ENCODE measurements at regions not wholly inside any gene's neighbourhood (a gene's known extent, or its start where the extent isn't known, plus 50 kb on each side); places are given as distances from the start of the nearest gene placed in this dataset.
"Not testable (repeated sequence)": the region's sequence is repeated elsewhere in the genome, so short reads cannot be mapped to it uniquely, and the experiment has no call there.

DNA sequence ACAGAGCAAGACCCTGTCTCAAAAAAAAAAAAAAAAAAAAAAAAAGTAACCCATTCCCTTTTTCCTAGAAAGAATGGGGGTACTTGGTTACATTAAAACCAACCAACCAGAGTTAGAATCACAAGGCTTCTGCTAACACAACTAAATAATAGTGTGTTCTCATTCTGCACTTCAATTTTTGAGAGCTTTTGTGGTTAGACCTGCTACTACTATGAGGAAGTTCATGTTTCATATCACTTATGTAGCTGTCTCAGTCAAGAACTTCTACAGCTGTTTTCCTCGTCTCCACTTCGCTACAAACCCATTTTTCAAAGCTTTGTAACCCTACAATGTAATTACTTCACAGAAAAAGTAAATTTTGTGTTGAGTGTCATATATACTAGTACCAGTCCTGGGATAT, 58.3 kb downstream of the PDHA2 start:
- no peak for FAIRE-seq
- DNase-seq (ENCODE audit: insufficient read length) = no peak
- TF ChIP-seq TAF1 (IDR thresholded peaks at IDR 0.05; ENCODE audit: borderline replicate concordance, low read depth, low read length) (no peak), POLR2A (IDR thresholded peaks at IDR 0.05; ENCODE audit: low read depth, low read length) (no peak), POLR2AphosphoS5 (IDR thresholded peaks at IDR 0.05; ENCODE audit: low read depth, low read length) (no peak)

DNA sequence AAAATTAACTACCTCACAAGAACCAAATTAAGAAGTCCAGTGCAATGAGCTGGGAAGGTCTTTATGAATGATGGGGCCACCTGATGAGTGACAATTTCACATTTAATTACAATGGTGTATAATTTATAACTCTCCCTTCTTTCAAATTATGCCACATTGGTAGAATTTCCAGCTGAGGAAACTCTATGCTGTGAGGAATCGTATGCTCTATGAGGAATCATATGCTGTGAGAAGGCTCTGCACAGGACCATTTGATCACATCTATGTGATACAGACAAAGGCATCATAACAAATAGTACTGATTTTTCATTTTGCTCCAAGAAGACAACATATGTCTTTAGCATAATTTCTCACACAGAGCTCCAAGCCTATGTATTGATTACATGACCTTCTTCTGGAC, 69.3 kb downstream of the PDHA2 start:
- FAIRE-seq (no peak), DNase-seq (ENCODE audit: insufficient read length) (no peak)
- TF ChIP-seq TAF1 (IDR thresholded peaks at IDR 0.05; ENCODE audit: borderline replicate concordance, low read depth, low read length) (no peak), POLR2A (IDR thresholded peaks at IDR 0.05; ENCODE audit: low read depth, low read length) (no peak), POLR2AphosphoS5 (IDR thresholded peaks at IDR 0.05; ENCODE audit: low read depth, low read length) (no peak)

DNA sequence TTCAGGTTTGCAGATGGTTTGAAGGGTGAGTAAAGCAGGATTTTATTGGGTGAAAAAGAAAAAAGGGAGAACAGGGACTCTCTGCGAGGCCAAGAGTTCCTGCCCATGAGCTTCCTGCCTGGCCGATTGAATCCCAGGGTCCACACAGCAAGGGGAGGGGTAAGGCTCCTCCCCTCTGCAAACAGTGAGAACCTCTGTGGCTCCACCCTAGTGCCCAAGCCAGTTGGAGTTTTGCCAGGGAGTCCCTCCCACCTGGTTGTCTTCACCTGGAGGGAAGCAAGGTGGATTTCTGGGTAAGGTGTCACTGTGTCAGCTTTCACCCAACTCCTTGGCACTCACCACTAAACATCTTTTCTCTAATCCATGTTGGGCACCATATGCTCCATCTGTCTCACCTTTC, 70.9 kb downstream of the PDHA2 start:
- no peak for DNase-seq (ENCODE audit: insufficient read length)
- TF ChIP-seq POLR2A (IDR thresholded peaks at IDR 0.05; ENCODE audit: low read depth, low read length) = no peak
- no peak for TF ChIP-seq TAF1 (IDR thresholded peaks at IDR 0.05; ENCODE audit: borderline replicate concordance, low read depth, low read length)
- no peak for TF ChIP-seq POLR2AphosphoS5 (IDR thresholded peaks at IDR 0.05; ENCODE audit: low read depth, low read length)
- no peak for FAIRE-seq

DNA sequence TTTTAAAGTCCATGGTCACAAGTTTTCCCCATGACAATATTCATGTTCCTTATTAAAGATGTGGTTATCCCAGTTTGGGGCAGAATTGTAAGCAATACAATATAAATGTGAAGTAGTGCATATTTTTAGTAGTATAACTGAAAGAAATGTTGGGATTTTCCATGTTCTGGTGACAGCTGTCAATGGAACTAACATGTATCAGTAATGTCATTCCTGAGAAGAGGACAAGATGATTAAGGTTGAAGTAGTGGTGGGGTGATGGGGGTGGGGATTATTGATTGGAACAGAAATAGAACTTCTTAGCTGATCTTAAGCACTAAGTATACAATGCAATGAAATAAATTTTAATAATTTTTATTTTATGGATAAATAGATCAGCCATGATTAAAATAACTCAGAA, 81.6 kb downstream of the PDHA2 start:
- FAIRE-seq (no peak), DNase-seq (ENCODE audit: insufficient read length) (no peak)
- TF ChIP-seq POLR2A (IDR thresholded peaks at IDR 0.05; ENCODE audit: low read depth, low read length) (no peak), POLR2AphosphoS5 (IDR thresholded peaks at IDR 0.05; ENCODE audit: low read depth, low read length) (no peak), TAF1 (IDR thresholded peaks at IDR 0.05; ENCODE audit: borderline replicate concordance, low read depth, low read length) (no peak)

DNA sequence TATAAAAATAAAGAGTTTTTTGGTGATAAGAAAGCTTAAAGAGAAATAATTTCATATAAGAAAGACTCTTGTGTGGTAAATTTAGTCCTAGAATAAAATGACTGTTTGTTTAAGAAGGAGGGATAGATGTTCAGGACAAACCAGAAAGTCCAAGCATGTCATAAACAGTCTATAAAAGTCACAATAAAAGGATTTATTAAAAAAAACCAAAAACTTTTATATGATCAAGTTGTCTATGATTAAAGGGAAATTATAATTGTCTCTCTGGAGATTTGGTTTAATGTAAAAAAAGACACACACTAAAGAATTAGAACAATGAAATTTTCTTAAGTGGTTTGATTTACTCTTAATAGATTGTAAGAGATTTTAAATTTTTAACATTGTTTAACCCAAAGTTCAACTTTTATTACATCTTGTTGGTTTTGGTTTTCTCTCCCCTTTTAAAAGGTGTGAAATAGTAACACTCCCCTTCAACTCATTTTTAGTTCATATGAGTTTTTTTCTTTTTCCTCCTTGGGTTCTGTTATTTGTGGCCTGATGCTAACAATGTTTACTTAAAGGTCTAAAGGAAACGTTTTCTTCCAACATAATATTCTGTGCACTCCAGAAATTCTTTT, 89.7 kb downstream of the PDHA2 start:
- no peak for TF ChIP-seq POLR2A (IDR thresholded peaks at IDR 0.05; ENCODE audit: low read depth, low read length)
- no peak for TF ChIP-seq POLR2AphosphoS5 (IDR thresholded peaks at IDR 0.05; ENCODE audit: low read depth, low read length)
- no peak for TF ChIP-seq TAF1 (IDR thresholded peaks at IDR 0.05; ENCODE audit: borderline replicate concordance, low read depth, low read length)
- DNase-seq (ENCODE audit: insufficient read length) = no peak
- no peak for FAIRE-seq

DNA sequence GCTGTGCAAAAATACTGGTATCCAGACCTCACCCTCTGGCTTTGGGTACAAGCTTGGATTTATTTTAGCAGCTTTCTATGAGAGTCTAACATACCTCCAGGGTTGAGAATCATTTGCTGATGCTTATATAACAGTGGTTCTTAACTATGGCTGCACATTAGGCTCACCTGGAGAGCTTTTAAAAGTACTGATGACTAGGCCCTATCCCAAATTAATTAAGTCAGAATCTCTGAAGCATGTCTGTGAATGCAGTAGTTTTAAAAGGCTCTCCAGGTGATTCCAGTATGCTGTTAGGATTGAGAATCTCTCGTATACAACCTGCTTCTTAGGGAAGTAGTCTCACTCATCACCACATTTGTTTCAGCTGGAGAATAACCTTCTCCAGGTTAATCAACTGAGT, 99.2 kb downstream of the PDHA2 start:
- TF ChIP-seq POLR2AphosphoS5 (IDR thresholded peaks at IDR 0.05; ENCODE audit: low read depth, low read length) (no peak), POLR2A (IDR thresholded peaks at IDR 0.05; ENCODE audit: low read depth, low read length) (no peak)
- no peak for FAIRE-seq
- DNase-seq (ENCODE audit: insufficient read length) = no peak

DNA sequence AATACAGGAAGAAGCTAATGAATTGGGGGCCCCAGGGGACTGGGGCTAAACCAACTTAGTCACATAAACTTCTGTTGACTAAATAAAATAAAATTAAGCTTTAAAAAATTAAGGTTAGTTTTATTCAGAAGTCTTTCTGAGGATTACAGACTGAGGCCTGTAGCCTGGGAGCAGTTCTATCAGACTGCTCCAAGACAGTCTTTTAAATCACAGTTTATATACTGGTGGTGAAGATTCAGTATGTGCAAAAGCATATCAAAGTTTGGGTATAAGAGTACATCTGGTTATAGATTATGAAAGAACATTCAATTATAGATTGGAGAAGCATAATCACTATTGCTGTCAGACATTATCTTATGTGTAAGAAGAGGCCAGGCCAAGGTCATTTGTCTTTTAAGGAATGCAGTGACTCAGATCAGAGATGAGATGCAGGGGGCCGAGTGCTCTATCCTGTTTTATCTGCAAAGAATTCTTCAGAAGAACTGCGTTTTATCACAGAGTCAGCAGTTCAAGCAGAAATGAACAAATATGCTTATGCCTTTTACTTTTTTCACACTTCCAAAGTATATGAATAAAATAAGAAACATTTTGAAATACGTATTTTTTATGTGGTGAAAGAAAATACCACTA, 109.4 kb downstream of the PDHA2 start:
- TF ChIP-seq POLR2AphosphoS5 (IDR thresholded peaks at IDR 0.05; ENCODE audit: low read depth, low read length) = no peak
- no peak for TF ChIP-seq TAF1 (IDR thresholded peaks at IDR 0.05; ENCODE audit: borderline replicate concordance, low read depth, low read length)
- no peak for TF ChIP-seq POLR2A (IDR thresholded peaks at IDR 0.05; ENCODE audit: low read depth, low read length)
- no peak for FAIRE-seq
- no peak for DNase-seq (ENCODE audit: insufficient read length)

DNA sequence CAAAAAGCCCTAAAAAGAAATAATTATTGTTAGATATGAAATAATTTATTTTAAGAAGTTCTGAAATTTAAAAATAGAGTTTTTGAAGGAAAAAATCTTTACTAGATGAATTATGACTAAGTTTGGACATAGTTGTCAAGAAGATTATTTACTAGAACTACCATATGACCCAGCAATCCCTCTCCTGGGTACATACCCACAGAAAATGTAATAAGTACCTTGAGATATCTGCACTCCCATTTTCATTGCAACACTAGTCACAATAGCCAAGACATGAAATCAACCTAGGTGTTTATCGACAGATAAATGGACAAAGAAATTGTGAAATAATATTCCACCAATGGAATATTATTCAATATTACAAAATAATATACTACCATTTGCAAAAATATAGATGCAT, 109.9 kb downstream of the PDHA2 start:
- TF ChIP-seq POLR2AphosphoS5 (IDR thresholded peaks at IDR 0.05; ENCODE audit: low read depth, low read length) (no peak), TAF1 (IDR thresholded peaks at IDR 0.05; ENCODE audit: borderline replicate concordance, low read depth, low read length) (no peak), POLR2A (IDR thresholded peaks at IDR 0.05; ENCODE audit: low read depth, low read length) (no peak)
- DNase-seq (ENCODE audit: insufficient read length) = no peak
- no peak for FAIRE-seq

DNA sequence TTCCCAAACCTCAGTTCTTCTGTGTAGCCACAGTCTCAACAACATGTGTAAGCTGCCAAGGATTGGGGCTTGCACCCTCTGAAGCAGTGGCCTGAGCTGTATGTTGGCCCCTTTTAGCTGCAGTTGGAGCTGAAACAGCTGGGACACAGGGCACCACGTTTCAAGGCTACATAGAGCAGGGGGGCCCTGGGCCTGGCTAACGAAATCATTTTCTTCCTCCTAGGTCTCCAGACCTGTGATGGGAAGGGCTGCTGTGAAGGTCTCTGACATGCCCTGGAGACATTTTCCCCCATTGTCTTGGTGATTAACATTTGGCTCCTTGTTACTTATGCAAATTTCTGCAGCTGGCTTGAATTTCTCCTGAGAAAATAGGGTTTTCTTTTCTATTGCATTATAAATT, 112.6 kb downstream of the PDHA2 start:
- not testable (repeated sequence) for DNase-seq (ENCODE audit: insufficient read length); FAIRE-seq

DNA sequence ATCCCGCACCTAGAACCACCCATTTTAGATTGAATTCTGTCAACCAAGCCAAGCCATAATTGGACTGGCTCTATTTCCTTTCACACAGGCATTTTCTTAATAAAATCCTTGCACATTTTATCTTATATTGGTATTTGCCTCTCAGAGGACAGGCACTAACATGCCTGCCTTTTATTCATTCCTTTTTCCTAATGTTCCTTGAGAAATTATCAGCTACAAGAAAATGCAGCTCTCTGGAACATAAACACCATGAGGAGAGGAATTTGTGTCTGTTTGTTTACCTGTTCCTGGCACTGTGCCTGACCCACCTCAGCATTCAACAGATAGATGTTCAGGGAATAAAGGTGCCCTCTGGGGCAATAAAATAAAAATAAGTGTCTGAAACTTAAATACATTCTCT, 116.2 kb downstream of the PDHA2 start:
- TF ChIP-seq TAF1 (IDR thresholded peaks at IDR 0.05; ENCODE audit: borderline replicate concordance, low read depth, low read length) = no peak
- TF ChIP-seq POLR2AphosphoS5 (IDR thresholded peaks at IDR 0.05; ENCODE audit: low read depth, low read length) = no peak
- no peak for TF ChIP-seq POLR2A (IDR thresholded peaks at IDR 0.05; ENCODE audit: low read depth, low read length)
- DNase-seq (ENCODE audit: insufficient read length) (no peak), FAIRE-seq (no peak)

DNA sequence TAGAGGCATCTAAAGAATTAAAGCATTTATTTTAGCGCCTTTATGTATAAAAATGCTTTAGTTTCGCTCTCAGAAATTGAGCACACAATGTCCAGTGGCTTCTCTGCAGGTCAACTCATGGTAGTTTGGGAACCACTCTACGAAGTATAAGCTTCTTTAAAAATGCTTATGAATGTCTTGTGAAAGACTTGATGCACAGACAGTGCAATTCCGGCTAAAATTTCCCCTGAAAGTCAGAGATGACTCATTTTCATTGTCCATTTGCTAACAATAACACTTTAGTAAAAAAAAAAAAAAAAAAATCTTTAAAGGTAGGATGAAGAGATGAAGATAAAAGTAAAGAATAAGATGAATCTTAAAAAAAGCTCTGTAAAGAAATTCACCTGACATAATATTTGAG, 117.2 kb downstream of the PDHA2 start:
- FAIRE-seq = no peak
- DNase-seq (ENCODE audit: insufficient read length) = no peak
- TF ChIP-seq POLR2A (IDR thresholded peaks at IDR 0.05; ENCODE audit: low read depth, low read length) (no peak), TAF1 (IDR thresholded peaks at IDR 0.05; ENCODE audit: borderline replicate concordance, low read depth, low read length) (no peak), POLR2AphosphoS5 (IDR thresholded peaks at IDR 0.05; ENCODE audit: low read depth, low read length) (no peak)

DNA sequence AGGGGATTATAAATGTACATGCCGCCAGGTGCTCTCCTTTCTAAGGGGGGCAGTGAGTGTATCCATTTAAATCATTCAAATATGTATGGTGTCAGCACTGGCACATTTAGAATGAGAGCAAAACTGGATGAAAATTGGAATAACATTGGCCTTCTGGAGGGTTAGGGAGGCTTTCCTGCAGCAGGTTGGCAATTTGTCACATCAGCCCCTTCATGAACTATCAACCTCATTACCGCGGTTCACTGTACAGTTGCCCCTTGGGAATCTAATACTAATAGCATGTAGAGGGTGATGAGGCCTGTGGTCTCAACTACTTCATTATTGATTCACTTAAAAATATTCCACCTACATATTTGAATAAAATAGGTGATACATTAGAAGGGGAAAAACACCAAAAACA, 117.9 kb downstream of the PDHA2 start:
- DNase-seq (ENCODE audit: insufficient read length) = no peak
- no peak for FAIRE-seq
- TF ChIP-seq POLR2AphosphoS5 (IDR thresholded peaks at IDR 0.05; ENCODE audit: low read depth, low read length) (no peak), POLR2A (IDR thresholded peaks at IDR 0.05; ENCODE audit: low read depth, low read length) (no peak), TAF1 (IDR thresholded peaks at IDR 0.05; ENCODE audit: borderline replicate concordance, low read depth, low read length) (no peak)

DNA sequence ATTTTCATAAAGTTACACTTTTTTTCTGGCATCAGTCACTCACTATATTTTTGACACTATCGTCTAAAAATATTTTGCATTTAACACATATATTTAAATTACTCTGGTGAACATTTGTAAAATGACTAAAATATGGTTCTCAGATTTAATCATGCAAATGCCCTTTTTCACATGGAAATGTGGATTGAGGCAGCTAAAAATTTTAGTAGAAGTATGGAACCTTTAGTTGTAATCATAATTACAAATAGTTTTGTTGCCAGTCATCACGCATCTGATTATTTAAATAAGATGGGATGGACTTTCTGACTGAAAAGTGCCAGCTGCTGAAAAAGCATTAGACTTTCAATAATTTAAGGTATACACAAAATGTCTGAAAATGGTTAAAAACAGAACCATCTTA, 119.3 kb downstream of the PDHA2 start:
- DNase-seq (ENCODE audit: insufficient read length) (no peak), FAIRE-seq (no peak)
- TF ChIP-seq POLR2A (IDR thresholded peaks at IDR 0.05; ENCODE audit: low read depth, low read length) (no peak), POLR2AphosphoS5 (IDR thresholded peaks at IDR 0.05; ENCODE audit: low read depth, low read length) (no peak), TAF1 (IDR thresholded peaks at IDR 0.05; ENCODE audit: borderline replicate concordance, low read depth, low read length) (no peak)
